Naive thymus-derived CD4-positive, alpha-beta T cell (primary cell): ENCODE measurements at regions not wholly inside any gene's neighbourhood (a gene's known extent, or its start where the extent isn't known, plus 50 kb on each side); places are given as distances from the start of the nearest gene placed in this dataset.

Experiments used
- ATAC-seq: fragments of 150-1000 bp; cut with Tn5 transposase; 2 replicates; pipeline ENCODE4 v1.10.0; 2021; ENCODE audit warnings: mild to moderate bottlenecking, moderate library complexity
- CTCF ChIA-PET: fragments of 350-600 bp; sonication (Branson Sonifier 250); formaldehyde crosslinking; loops from one replicate; lab custom pipeline; 2021; ENCODE audit warnings: antibody characterized with exemption; lab: Charles Lee
- POLR2A ChIA-PET: fragments of 350-600 bp; sonication (Branson Sonifier 250); formaldehyde crosslinking; loops from one replicate; lab custom pipeline; 2021; ENCODE audit warnings: antibody characterized with exemption, inconsistent platforms; lab: Charles Lee
- DNase-seq, 9 donors: peaks; one replicate each; pipeline versions ENCODE4 v3.0.0 to v3.0.0-alpha.2; 2020 to 2022; ENCODE audit warnings: mixed read lengths in 1 of 9
- H3K27ac ChIP-seq: one replicate; pipeline ENCODE4 v1.7.0; 2013; ENCODE audit warnings: mild to moderate bottlenecking, low read depth, low read length, moderate library complexity
- H3K27me3 ChIP-seq, 2 donors: one replicate each; pipeline ENCODE4 v1.7.0; 2013; ENCODE audit warnings: low read length in 2 of 2, mild to moderate bottlenecking in 2 of 2, moderate library complexity in 2 of 2; ENCODE audit not compliant: control insufficient read depth in 2 of 2, insufficient read depth in 2 of 2
- H3K36me3 ChIP-seq, 3 experiments: 1 replicate in 2 of 3; 2 replicates in 1 of 3; pipeline ENCODE4 v1.7.0; 2013; ENCODE audit warnings: low read length in 3 of 3, mild to moderate bottlenecking in 3 of 3, moderate library complexity in 1 of 3; ENCODE audit not compliant: insufficient read depth in 3 of 3, control insufficient read depth in 2 of 3
- H3K4me1 ChIP-seq, 2 donors: one replicate each; pipeline ENCODE4 v1.7.0; 2013; ENCODE audit warnings: low read length in 2 of 2, mild to moderate bottlenecking in 2 of 2, moderate library complexity in 1 of 2; ENCODE audit not compliant: control insufficient read depth in 2 of 2, insufficient read depth in 2 of 2
- H3K4me3 ChIP-seq: 2 replicates; pipeline ENCODE4 v1.7.0; 2013; ENCODE audit warnings: mild to moderate bottlenecking, low read length
- H3K9me3 ChIP-seq, 3 experiments: 1 replicate in 2 of 3; 2 replicates in 1 of 3; pipeline ENCODE4 v1.7.0; 2013; ENCODE audit warnings: low read length in 3 of 3; ENCODE audit not compliant: control insufficient read depth in 2 of 3
- H3K27ac Mint-ChIP-seq, 9 donors: one replicate each; pipeline ENCODE4 v1.8.0; 2020 to 2022; ENCODE audit warnings: mixed read lengths in 9 of 9, mild to moderate bottlenecking in 8 of 9, moderate library complexity in 5 of 9, inconsistent platforms in 2 of 9
- H3K27me3 Mint-ChIP-seq, 5 donors: one replicate each; pipeline ENCODE4 v1.8.0; 2021 to 2022; ENCODE audit warnings: mixed read lengths in 5 of 5, mild to moderate bottlenecking in 1 of 5
- H3K36me3 Mint-ChIP-seq, 5 donors: one replicate each; pipeline ENCODE4 v1.8.0; 2020 to 2022; ENCODE audit warnings: mixed read lengths in 5 of 5, mild to moderate bottlenecking in 3 of 5, inconsistent platforms in 1 of 5
- H3K4me1 Mint-ChIP-seq, 7 donors: one replicate each; pipeline ENCODE4 v1.8.0; 2020 to 2022; ENCODE audit warnings: mixed read lengths in 7 of 7, mild to moderate bottlenecking in 3 of 7, inconsistent platforms in 1 of 7
- H3K4me3 Mint-ChIP-seq, 10 donors: one replicate each; pipeline ENCODE4 v1.8.0; 2020 to 2022; ENCODE audit warnings: mild to moderate bottlenecking in 10 of 10, mixed read lengths in 10 of 10, moderate library complexity in 6 of 10, inconsistent platforms in 2 of 10
- H3K9me3 Mint-ChIP-seq, 11 donors: one replicate each; pipeline ENCODE4 v1.8.0; 2020 to 2022; ENCODE audit warnings: mixed read lengths in 11 of 11, mild to moderate bottlenecking in 4 of 11, inconsistent platforms in 1 of 11, moderate library complexity in 1 of 11
- intact Hi-C, 2 donors: fragments of 100-400 bp; cut with micrococcal nuclease; formaldehyde crosslinking; loops; one replicate each; pipeline ENCODE4 v1.15.1; 2023

DNA sequence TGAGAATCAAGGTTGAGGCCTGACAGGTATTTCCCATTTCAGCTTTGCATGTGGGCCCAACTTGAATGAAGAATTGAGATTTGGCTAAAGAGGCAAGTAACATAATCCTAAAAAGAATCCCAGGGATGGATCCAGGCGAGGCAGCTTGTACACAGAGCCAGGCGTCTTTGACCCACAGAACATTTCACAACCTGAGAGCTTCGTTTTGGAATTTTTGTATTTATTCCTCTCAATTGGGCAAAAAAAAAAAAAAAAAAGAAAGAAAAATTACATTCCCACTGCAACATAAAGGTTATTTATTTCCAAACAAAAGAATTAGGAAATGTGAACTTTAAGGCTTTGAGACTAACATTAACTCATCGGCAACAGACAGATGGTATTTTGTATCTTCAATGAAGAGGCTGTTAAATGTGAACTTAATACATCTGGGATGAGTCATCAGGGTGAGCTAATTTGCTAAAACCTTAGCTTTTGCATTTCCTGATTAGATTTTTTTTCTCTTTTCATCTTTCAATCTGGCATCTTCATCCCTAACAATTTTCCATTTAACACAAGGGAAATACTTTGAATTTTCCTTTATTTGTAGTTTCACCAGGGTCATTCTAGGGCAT is 478.5 kb upstream of the TNP1 start:
- peaks cover 0 to 9% (median 4%) of the 10 kb centered on the region in 5 donors for H3K36me3 Mint-ChIP-seq
- H3K4me1 Mint-ChIP-seq, result peaks cover 0 to 3% (median 0%) of the 10 kb centered on the region in 7 donors
- no peaks in the 10 kb centered on the region for H3K27me3 ChIP-seq
- H3K4me3 ChIP-seq, result no peak overlapping the region
- no peaks in the 10 kb centered on the region for H3K9me3 ChIP-seq
- no peak overlapping the region for H3K4me3 Mint-ChIP-seq
- no peaks in the 10 kb centered on the region for H3K36me3 ChIP-seq
- no peaks in the 10 kb centered on the region for H3K9me3 Mint-ChIP-seq
- H3K4me1 ChIP-seq, result no peaks in the 10 kb centered on the region
- intact Hi-C loops, result no loop called here
- ATAC-seq (no peak), DNase-seq (no peak)
- POLR2A ChIA-PET, result no interaction called here
- no peaks in the 10 kb centered on the region for H3K27me3 Mint-ChIP-seq
- H3K27ac Mint-ChIP-seq, result no peak overlapping the region
- no peak overlapping the region for H3K27ac ChIP-seq
- CTCF ChIA-PET, result no interaction called here

DNA sequence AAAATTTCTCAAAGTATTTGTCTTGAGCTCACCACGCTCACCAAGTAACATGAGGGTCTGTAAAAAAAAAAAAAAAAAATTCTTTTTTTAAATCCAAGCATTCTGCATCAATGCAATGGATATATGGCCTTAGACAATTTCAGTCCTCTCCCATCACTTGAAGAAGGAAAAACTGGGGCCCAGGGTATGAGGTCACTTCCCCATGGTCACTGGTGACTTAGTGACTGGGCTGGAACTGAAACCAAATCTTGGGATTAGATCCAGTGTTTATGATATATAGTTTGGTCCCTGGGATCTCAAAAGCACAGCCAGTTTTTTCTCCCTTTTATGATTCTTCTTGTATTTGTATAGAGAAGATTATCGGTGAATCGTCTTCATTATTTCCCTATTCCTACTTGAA is 477.9 kb upstream of the TNP1 start:
- no peaks in the 10 kb centered on the region for H3K27me3 Mint-ChIP-seq
- H3K4me1 ChIP-seq, result no peaks in the 10 kb centered on the region
- DNase-seq (no peak), ATAC-seq (no peak)
- H3K36me3 ChIP-seq, result no peaks in the 10 kb centered on the region
- no peaks in the 10 kb centered on the region for H3K9me3 Mint-ChIP-seq
- no peaks in the 10 kb centered on the region for H3K9me3 ChIP-seq
- H3K4me1 Mint-ChIP-seq, result peaks cover 0 to 3% (median 0%) of the 10 kb centered on the region in 7 donors
- H3K4me3 Mint-ChIP-seq, result no peak overlapping the region
- peaks cover 0 to 11% (median 6%) of the 10 kb centered on the region in 5 donors for H3K36me3 Mint-ChIP-seq
- ChIA-PET CTCF (no interaction called here), POLR2A (no interaction called here)
- no peak overlapping the region for H3K4me3 ChIP-seq
- no peak overlapping the region for H3K27ac ChIP-seq
- intact Hi-C loops, result no loop called here
- no peaks in the 10 kb centered on the region for H3K27me3 ChIP-seq
- no peak overlapping the region for H3K27ac Mint-ChIP-seq

DNA sequence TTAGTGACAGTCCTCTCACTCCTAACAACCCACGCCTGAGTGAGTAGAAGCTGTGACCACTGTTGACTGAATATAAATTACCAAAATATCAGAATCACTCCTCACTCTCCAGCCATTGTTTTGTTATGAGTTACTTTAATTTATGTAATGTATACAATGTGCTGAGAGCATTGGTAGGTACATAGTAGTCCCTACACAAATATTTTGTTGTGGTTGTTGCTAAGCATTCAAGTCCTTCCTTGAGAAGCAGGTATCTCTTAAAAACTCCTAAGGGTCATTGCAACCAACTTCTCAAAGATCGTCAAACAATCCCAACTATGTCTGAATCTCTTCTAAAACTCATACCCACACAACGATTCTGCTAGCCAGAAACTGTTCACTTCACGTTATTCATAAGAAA is 476.8 kb upstream of the TNP1 start:
- ChIA-PET CTCF (no interaction called here), POLR2A (no interaction called here)
- no peaks in the 10 kb centered on the region for H3K27me3 ChIP-seq
- H3K36me3 ChIP-seq, result no peaks in the 10 kb centered on the region
- Mint-ChIP-seq H3K9me3 (no peaks in the 10 kb centered on the region), H3K27ac (no peak overlapping the region), H3K4me3 (no peak overlapping the region), H3K36me3 (peaks cover 0 to 14% (median 6%) of the 10 kb centered on the region in 5 donors), H3K27me3 (no peaks in the 10 kb centered on the region), H3K4me1 (peaks cover 0 to 3% (median 0%) of the 10 kb centered on the region in 7 donors)
- no peak for DNase-seq
- H3K9me3 ChIP-seq, result no peaks in the 10 kb centered on the region
- H3K4me1 ChIP-seq, result no peaks in the 10 kb centered on the region
- ATAC-seq, result no peak
- H3K27ac ChIP-seq, result no peak overlapping the region
- intact Hi-C loops, result no loop called here
- H3K4me3 ChIP-seq, result no peak overlapping the region

DNA sequence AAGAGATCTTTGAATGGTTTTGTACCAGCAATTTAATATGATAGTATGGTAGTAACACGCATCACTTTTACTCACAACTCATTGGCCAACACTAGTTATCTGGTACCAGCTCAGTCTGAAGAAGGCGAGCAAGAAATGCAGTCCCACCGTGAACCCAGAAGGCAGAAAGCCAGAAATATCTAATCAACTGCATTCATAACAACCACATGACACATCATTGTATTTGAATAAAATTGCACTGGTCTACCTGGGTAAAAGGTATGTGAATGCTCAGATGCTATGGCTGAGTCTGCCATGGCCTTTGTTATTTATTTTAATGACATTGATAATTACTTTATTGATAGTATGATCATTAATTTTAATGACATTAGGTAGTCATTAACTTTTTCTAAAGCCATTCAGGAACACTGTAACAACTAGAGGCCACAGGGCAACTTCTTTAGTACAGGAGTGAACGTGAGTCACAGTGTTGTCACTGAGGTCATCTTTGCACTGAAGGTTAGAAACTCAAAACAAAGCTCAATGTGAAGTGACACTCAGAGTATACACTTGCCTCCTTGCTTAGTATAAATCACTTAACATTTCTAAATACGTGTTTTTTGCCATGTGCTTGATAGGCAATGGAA is 475.6 kb upstream of the TNP1 start:
- Histone ChIP-seq H3K4me1 (no peaks in the 10 kb centered on the region), H3K36me3 (no peaks in the 10 kb centered on the region), H3K9me3 (no peaks in the 10 kb centered on the region), H3K27me3 (no peaks in the 10 kb centered on the region), H3K4me3 (no peak overlapping the region), H3K27ac (no peak overlapping the region)
- no peak overlapping the region for H3K27ac Mint-ChIP-seq
- no peaks in the 10 kb centered on the region for H3K27me3 Mint-ChIP-seq
- no peak for DNase-seq
- POLR2A ChIA-PET, result no interaction called here
- H3K36me3 Mint-ChIP-seq, result peaks cover 0 to 14% (median 6%) of the 10 kb centered on the region in 5 donors
- H3K9me3 Mint-ChIP-seq, result no peaks in the 10 kb centered on the region
- intact Hi-C loops, result no loop called here
- no peak overlapping the region for H3K4me3 Mint-ChIP-seq
- CTCF ChIA-PET, result no interaction called here
- peaks cover 0 to 3% (median 0%) of the 10 kb centered on the region in 7 donors for H3K4me1 Mint-ChIP-seq
- no peak for ATAC-seq

DNA sequence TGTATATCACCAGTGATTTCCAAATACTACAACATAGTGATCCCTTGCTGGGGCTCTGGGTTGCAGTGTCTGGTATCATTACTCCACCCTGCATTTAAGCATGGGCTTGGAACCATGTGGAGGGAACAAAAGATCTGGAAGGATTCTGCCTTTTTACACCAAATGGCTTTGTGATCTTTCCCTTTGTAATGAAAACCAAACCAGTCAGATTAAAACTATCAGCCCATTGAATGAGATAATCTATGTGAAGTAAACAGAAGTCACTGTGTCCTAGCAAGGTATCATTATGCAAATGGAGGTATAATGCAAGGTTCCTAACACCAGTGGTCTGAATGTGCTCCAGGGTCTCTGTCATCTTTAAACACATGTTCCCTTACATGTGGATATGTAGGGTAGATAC is 474.7 kb upstream of the TNP1 start:
- H3K4me1 Mint-ChIP-seq, result peaks cover 0 to 3% (median 0%) of the 10 kb centered on the region in 7 donors
- H3K27me3 Mint-ChIP-seq, result no peaks in the 10 kb centered on the region
- H3K4me3 Mint-ChIP-seq, result no peak overlapping the region
- Histone ChIP-seq H3K4me1 (no peaks in the 10 kb centered on the region), H3K9me3 (no peaks in the 10 kb centered on the region), H3K36me3 (no peaks in the 10 kb centered on the region), H3K27me3 (no peaks in the 10 kb centered on the region), H3K27ac (no peak overlapping the region), H3K4me3 (no peak overlapping the region)
- H3K27ac Mint-ChIP-seq, result no peak overlapping the region
- ChIA-PET POLR2A (no interaction called here), CTCF (no interaction called here)
- intact Hi-C loops, result no loop called here
- DNase-seq (no peak), ATAC-seq (no peak)
- H3K9me3 Mint-ChIP-seq, result no peaks in the 10 kb centered on the region
- H3K36me3 Mint-ChIP-seq, result peaks cover 0 to 14% (median 6%) of the 10 kb centered on the region in 5 donors

DNA sequence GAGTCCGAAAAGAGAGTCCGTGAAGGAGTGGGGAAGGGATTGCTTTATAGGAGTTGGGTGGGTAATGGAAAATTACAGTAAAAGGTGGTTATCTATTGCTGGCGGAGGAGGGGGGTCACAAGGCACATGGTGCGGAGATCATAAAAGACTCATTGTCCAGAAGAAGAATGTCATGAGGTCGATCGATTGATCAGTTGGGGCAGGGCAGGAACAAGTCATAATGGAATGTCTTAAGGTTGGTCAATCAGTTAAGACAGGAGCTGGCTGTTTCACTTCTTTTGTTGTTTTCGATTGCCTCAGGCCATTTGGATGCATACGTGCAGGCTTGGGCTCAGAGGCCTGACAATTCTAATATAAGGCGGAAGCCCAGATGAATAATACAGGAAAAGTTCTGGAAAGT is 473.0 kb upstream of the TNP1 start:
- no peak overlapping the region for H3K4me3 Mint-ChIP-seq
- H3K36me3 Mint-ChIP-seq, result peaks cover 0 to 14% (median 6%) of the 10 kb centered on the region in 5 donors
- H3K27me3 Mint-ChIP-seq, result no peaks in the 10 kb centered on the region
- no peaks in the 10 kb centered on the region for H3K4me1 ChIP-seq
- H3K27ac ChIP-seq, result no peak overlapping the region
- no peak for ATAC-seq
- H3K9me3 ChIP-seq, result no peaks in the 10 kb centered on the region
- no peak overlapping the region for H3K4me3 ChIP-seq
- ChIA-PET CTCF (no interaction called here), POLR2A (no interaction called here)
- peaks cover 0 to 3% (median 0%) of the 10 kb centered on the region in 7 donors for H3K4me1 Mint-ChIP-seq
- H3K27me3 ChIP-seq, result no peaks in the 10 kb centered on the region
- no peaks in the 10 kb centered on the region for H3K9me3 Mint-ChIP-seq
- no peak for DNase-seq
- H3K36me3 ChIP-seq, result no peaks in the 10 kb centered on the region
- no peak overlapping the region for H3K27ac Mint-ChIP-seq
- intact Hi-C loops, result no loop called here

DNA sequence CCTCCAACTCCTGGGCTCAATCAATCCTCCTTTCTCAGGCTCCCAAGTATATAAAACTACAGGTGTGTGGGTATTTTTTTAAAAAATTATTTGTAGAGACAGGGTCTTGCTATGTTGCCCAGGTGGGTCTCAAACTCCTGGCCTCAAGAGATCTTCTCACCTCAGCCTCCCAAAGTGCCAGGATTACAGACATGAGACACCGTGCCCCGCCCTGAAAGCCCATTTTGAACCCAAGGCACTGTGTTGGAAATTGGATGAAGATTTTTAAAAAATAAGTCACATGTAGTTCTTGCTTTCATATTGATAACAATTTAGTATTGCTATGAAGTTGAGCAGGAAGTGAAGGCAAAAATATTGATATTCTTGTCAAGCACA is 472.5 kb upstream of the TNP1 start:
- H3K9me3 ChIP-seq, result no peaks in the 10 kb centered on the region
- no peak for DNase-seq
- no peaks in the 10 kb centered on the region for H3K36me3 ChIP-seq
- Mint-ChIP-seq H3K27ac (no peak overlapping the region), H3K27me3 (peaks cover 0 to 4% (median 0%) of the 10 kb centered on the region in 5 donors), H3K36me3 (peaks cover 0 to 12% (median 6%) of the 10 kb centered on the region in 5 donors), H3K4me3 (no peak overlapping the region), H3K9me3 (no peaks in the 10 kb centered on the region), H3K4me1 (peaks cover 0 to 2% (median 0%) of the 10 kb centered on the region in 7 donors)
- no peaks in the 10 kb centered on the region for H3K27me3 ChIP-seq
- no peak overlapping the region for H3K4me3 ChIP-seq
- ChIA-PET POLR2A (interaction anchor here (0.6 kb wide), 1 partner anchor 11 kb away, joined by 3 read pairs; no protein-coding TSS in a partner anchor), CTCF (no interaction called here)
- ATAC-seq, result no peak
- intact Hi-C loops, result no loop called here
- H3K4me1 ChIP-seq, result no peaks in the 10 kb centered on the region
- no peak overlapping the region for H3K27ac ChIP-seq
